ENCODE measurements at regions not wholly inside any gene's neighbourhood (a gene's known extent, or its start where the extent isn't known, plus 50 kb on each side); places are given as distances from the start of the nearest gene placed in this dataset.

- ChIA-PET CTCF (no interaction called here), POLR2A (no interaction called here)
- DNase-seq (ENCODE audit: low spot score) (no peak), ATAC-seq (no peak)
- Mint-ChIP-seq H3K36me3 (no peaks in the 10 kb centered on the region), H3K4me3 (no peak overlapping the region), H3K27ac (no peak overlapping the region), H3K27me3 (ENCODE audit: low read depth) (no peaks in the 10 kb centered on the region), H3K4me1 (no peaks in the 10 kb centered on the region), H3K9me3 (peaks cover 12% of the 10 kb centered on the region)
- TF ChIP-seq ZNF423 (CRISPR knock-in tag; IDR thresholded peaks at IDR 0.05) (no peak), CREB1 (CRISPR knock-in tag; IDR thresholded peaks at IDR 0.05) (no peak), ZSCAN18 (CRISPR knock-in tag; IDR thresholded peaks at IDR 0.05) (no peak), GRHL2 (CRISPR knock-in tag; IDR thresholded peaks at IDR 0.05; ENCODE audit: insufficient replicate concordance, severe bottlenecking) (no peak), MYBL2 (CRISPR knock-in tag; IDR thresholded peaks at IDR 0.05) (no peak), FOXJ3 (CRISPR knock-in tag; IDR thresholded peaks at IDR 0.05; ENCODE audit: borderline replicate concordance) (no peak), FOXP1 (CRISPR knock-in tag; IDR thresholded peaks at IDR 0.05; ENCODE audit: borderline replicate concordance) (no peak), MLX (CRISPR knock-in tag; IDR thresholded peaks at IDR 0.05) (no peak), FOXK1 (CRISPR knock-in tag; IDR thresholded peaks at IDR 0.05) (no peak)
Observed at GRCh38 chr6:165900970-165901369, 237.9 kb upstream of the PDE10A start.

DNA sequence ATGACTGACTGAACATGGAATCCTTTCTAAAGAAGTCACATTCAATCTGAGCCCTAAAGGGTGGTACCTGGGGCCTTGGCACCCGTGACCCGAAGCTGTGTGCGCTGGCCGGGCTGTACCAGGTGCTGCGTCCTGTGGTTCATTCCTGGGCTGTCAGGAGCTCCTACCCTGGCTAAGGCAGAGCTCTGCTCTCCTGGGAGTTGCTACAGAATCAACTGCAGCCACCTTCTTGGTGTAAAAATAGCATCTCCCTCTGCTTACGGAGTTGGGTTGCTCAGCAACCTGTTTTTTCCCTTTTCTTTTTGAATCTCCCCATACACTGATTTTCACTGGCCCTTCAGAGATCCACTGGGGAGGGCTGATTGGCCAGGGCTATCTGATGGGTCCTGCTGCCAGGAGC is 236.6 kb upstream of the PDE10A start:
- DNase-seq (ENCODE audit: low spot score): no peak
- H3K36me3 Mint-ChIP-seq: no peaks in the 10 kb centered on the region
- H3K4me1 Mint-ChIP-seq: no peaks in the 10 kb centered on the region
- no peak for ATAC-seq
- CTCF ChIA-PET: no interaction called here
- no peak overlapping the region for H3K4me3 Mint-ChIP-seq
- no peak overlapping the region for H3K27ac Mint-ChIP-seq
- no peaks in the 10 kb centered on the region for H3K27me3 Mint-ChIP-seq (ENCODE audit: low read depth)
- no peak for TF ChIP-seq ETV6 (CRISPR knock-in tag; IDR thresholded peaks at IDR 0.05)
- no peak for TF ChIP-seq CDX4 (CRISPR knock-in tag; IDR thresholded peaks at IDR 0.05; ENCODE audit: borderline replicate concordance)
- H3K9me3 Mint-ChIP-seq: peaks cover 12% of the 10 kb centered on the region
- POLR2A ChIA-PET: no interaction called here

- ChIA-PET CTCF (interaction anchor here (0.7 to 0.8 kb wide), 2 partner anchors 10 to 337 kb away, joined by 3 to 4 read pairs; no protein-coding TSS in a partner anchor), POLR2A (no interaction called here)
- ATAC-seq (no peak), DNase-seq (ENCODE audit: low spot score) (no peak)
- TF ChIP-seq, protein P1, sequence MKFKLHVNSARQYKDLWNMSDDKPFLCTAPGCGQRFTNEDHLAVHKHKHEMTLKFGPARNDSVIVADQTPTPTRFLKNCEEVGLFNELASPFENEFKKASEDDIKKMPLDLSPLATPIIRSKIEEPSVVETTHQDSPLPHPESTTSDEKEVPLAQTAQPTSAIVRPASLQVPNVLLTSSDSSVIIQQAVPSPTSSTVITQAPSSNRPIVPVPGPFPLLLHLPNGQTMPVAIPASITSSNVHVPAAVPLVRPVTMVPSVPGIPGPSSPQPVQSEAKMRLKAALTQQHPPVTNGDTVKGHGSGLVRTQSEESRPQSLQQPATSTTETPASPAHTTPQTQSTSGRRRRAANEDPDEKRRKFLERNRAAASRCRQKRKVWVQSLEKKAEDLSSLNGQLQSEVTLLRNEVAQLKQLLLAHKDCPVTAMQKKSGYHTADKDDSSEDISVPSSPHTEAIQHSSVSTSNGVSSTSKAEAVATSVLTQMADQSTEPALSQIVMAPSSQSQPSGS (CRISPR knock-in tag; IDR thresholded peaks at IDR 0.05; ENCODE audit: borderline replicate concordance, low read depth): no peak
- no peak for TF ChIP-seq HMGA2 (CRISPR knock-in tag; IDR thresholded peaks at IDR 0.05)
- no peak for TF ChIP-seq ZNF219 (CRISPR knock-in tag; IDR thresholded peaks at IDR 0.05; ENCODE audit: borderline replicate concordance)
- TF ChIP-seq SOX15 (CRISPR knock-in tag; IDR thresholded peaks at IDR 0.05): no peak
- no peak for TF ChIP-seq ZNF263 (CRISPR knock-in tag; IDR thresholded peaks at IDR 0.05; ENCODE audit: low read depth)
- TF ChIP-seq GRHL2 (CRISPR knock-in tag; IDR thresholded peaks at IDR 0.05; ENCODE audit: insufficient replicate concordance, severe bottlenecking): no peak
- no peak for TF ChIP-seq NFYB (CRISPR knock-in tag; conservative IDR thresholded peaks at IDR 0.05; ENCODE audit: low read depth)
- TF ChIP-seq KAT7 (CRISPR knock-in tag; IDR thresholded peaks at IDR 0.05; ENCODE audit: borderline replicate concordance): no peak
- TF ChIP-seq ZNF423 (CRISPR knock-in tag; IDR thresholded peaks at IDR 0.05): no peak
- TF ChIP-seq SP1 (CRISPR knock-in tag; conservative IDR thresholded peaks at IDR 0.05): no peak
- no peak for TF ChIP-seq FOXK1 (CRISPR knock-in tag; IDR thresholded peaks at IDR 0.05)
- TF ChIP-seq, protein P2, sequence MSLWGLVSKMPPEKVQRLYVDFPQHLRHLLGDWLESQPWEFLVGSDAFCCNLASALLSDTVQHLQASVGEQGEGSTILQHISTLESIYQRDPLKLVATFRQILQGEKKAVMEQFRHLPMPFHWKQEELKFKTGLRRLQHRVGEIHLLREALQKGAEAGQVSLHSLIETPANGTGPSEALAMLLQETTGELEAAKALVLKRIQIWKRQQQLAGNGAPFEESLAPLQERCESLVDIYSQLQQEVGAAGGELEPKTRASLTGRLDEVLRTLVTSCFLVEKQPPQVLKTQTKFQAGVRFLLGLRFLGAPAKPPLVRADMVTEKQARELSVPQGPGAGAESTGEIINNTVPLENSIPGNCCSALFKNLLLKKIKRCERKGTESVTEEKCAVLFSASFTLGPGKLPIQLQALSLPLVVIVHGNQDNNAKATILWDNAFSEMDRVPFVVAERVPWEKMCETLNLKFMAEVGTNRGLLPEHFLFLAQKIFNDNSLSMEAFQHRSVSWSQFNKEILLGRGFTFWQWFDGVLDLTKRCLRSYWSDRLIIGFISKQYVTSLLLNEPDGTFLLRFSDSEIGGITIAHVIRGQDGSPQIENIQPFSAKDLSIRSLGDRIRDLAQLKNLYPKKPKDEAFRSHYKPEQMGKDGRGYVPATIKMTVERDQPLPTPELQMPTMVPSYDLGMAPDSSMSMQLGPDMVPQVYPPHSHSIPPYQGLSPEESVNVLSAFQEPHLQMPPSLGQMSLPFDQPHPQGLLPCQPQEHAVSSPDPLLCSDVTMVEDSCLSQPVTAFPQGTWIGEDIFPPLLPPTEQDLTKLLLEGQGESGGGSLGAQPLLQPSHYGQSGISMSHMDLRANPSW (CRISPR knock-in tag; conservative IDR thresholded peaks at IDR 0.05; ENCODE audit: low read depth): no peak
- TF ChIP-seq, protein P3, sequence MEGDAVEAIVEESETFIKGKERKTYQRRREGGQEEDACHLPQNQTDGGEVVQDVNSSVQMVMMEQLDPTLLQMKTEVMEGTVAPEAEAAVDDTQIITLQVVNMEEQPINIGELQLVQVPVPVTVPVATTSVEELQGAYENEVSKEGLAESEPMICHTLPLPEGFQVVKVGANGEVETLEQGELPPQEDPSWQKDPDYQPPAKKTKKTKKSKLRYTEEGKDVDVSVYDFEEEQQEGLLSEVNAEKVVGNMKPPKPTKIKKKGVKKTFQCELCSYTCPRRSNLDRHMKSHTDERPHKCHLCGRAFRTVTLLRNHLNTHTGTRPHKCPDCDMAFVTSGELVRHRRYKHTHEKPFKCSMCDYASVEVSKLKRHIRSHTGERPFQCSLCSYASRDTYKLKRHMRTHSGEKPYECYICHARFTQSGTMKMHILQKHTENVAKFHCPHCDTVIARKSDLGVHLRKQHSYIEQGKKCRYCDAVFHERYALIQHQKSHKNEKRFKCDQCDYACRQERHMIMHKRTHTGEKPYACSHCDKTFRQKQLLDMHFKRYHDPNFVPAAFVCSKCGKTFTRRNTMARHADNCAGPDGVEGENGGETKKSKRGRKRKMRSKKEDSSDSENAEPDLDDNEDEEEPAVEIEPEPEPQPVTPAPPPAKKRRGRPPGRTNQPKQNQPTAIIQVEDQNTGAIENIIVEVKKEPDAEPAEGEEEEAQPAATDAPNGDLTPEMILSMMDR (IDR thresholded peaks at IDR 0.05): no peak
- TF ChIP-seq JUN (CRISPR knock-in tag; IDR thresholded peaks at IDR 0.05): no peak
- Mint-ChIP-seq H3K27me3 (ENCODE audit: low read depth) (peaks cover 3% of the 10 kb centered on the region), H3K4me3 (no peak overlapping the region), H3K4me1 (no peaks in the 10 kb centered on the region), H3K36me3 (no peaks in the 10 kb centered on the region), H3K27ac (no peak overlapping the region), H3K9me3 (no peaks in the 10 kb centered on the region)
Observed at GRCh38 chr6:165895421-165896165, 232.6 kb upstream of the PDE10A start.
